SK-N-SH (cell line): ENCODE measurements at regions not wholly inside any gene's neighbourhood (a gene's known extent, or its start where the extent isn't known, plus 50 kb on each side); places are given as distances from the start of the nearest gene placed in this dataset.
"Not testable (repeated sequence)": the region's sequence is repeated elsewhere in the genome, so short reads cannot be mapped to it uniquely, and the experiment has no call there.

Experiments
- CTCF ChIA-PET: fragments of 300-600, 350-600 bp; formaldehyde crosslinking; extraction: SDS; loops from one replicate; lab custom pipeline; 2021; lab: Yijun Ruan, JAX
- POLR2A ChIA-PET: fragments of 350-600 bp; sonication (Branson Sonifier 250); formaldehyde crosslinking; extraction: SDS; loops from one replicate; lab custom pipeline; 2020; ENCODE audit warnings: antibody characterized with exemption, inconsistent platforms; lab: Yijun Ruan, JAX
- DNase-seq: peaks from one replicate; pipeline ENCODE4 v3.0.0; 2012
- H2AFZ ChIP-seq: fragments of 200-600 bp; sonication (generic); 2 replicates; pipeline ENCODE4 v1.8.1; 2016; ENCODE audit warnings: antibody characterized with exemption, mild to moderate bottlenecking, low read depth
- H3F3A ChIP-seq: fragments of 200-600 bp; sonication (generic); replicated peaks from 2 replicates; pipeline ENCODE3; 2016; ENCODE audit warnings: antibody characterized with exemption, mild to moderate bottlenecking; ENCODE audit not compliant: insufficient read depth
- H3K27ac ChIP-seq, 2 experiments: fragments of 200-500 bp in 1 of 2; fragments of 200-600 bp in 1 of 2; sonication (Bioruptor generic) in 1 of 2; sonication (generic), shearing (Covaris generic) in 1 of 2; 2 replicates each; pipeline versions ENCODE4 v1.5.1 to v1.6.1; 2014 to 2016; ENCODE audit warnings: low read depth in 2 of 2, inconsistent platforms in 1 of 2, low read length in 1 of 2, mild to moderate bottlenecking in 1 of 2, mixed read lengths in 1 of 2
- H3K27me3 ChIP-seq: fragments of 200-600 bp; sonication (generic), shearing (Covaris generic); 2 replicates; pipeline ENCODE4 v1.6.1; 2016; ENCODE audit warnings: mixed run types; ENCODE audit not compliant: insufficient read depth
- H3K36me3 ChIP-seq, 2 experiments: fragments of 200-500 bp in 1 of 2; fragments of 200-600 bp in 1 of 2; sonication (Bioruptor generic) in 1 of 2; sonication (generic) in 1 of 2; replicated peaks in 1 of 2; 2 replicates each; pipeline versions ENCODE3 to v1.5.1; 2014 to 2016; ENCODE audit warnings: low read length in 1 of 2, mild to moderate bottlenecking in 1 of 2; ENCODE audit not compliant: insufficient read depth in 2 of 2, control insufficient read depth in 1 of 2
- H3K4me1 ChIP-seq, 2 experiments: fragments of 200-500 bp in 1 of 2; fragments of 200-600 bp in 1 of 2; sonication (Bioruptor generic) in 1 of 2; sonication (generic), shearing (Covaris generic) in 1 of 2; 2 replicates each; pipeline versions ENCODE4 v1.5.1 to v1.6.1; 2014 to 2016; ENCODE audit warnings: low read depth in 1 of 2, low read length in 1 of 2, mixed run types in 1 of 2; ENCODE audit not compliant: insufficient read depth in 2 of 2, control insufficient read depth in 1 of 2
- H3K4me2 ChIP-seq: fragments of 200-600 bp; sonication (generic), shearing (Covaris generic); 2 replicates; pipeline ENCODE4 v1.6.1; 2017; ENCODE audit warnings: mixed run types
- H3K4me3 ChIP-seq, 2 experiments: fragments of 200-500 bp in 1 of 2; fragments of 200-600 bp in 1 of 2; sonication (Bioruptor generic) in 1 of 2; sonication (generic), shearing (Covaris generic) in 1 of 2; 2 replicates each; pipeline versions ENCODE4 v1.5.1 to v1.8.1; 2014 to 2016; ENCODE audit warnings: low read depth in 2 of 2, inconsistent platforms in 1 of 2, low read length in 1 of 2, mild to moderate bottlenecking in 1 of 2, mixed read lengths in 1 of 2, moderate library complexity in 1 of 2
- H3K79me2 ChIP-seq: fragments of 200-600 bp; sonication (generic); 2 replicates; pipeline ENCODE4 v1.8.1; 2017; ENCODE audit warnings: mild to moderate bottlenecking; ENCODE audit not compliant: insufficient read depth
- H3K9ac ChIP-seq: fragments of 200-600 bp; sonication (generic); 2 replicates; pipeline ENCODE4 v1.6.1; 2017; ENCODE audit warnings: mixed run types
- H3K9me2 ChIP-seq: fragments of 200-600 bp; sonication (generic); 2 replicates; pipeline ENCODE4 v1.6.1; 2017; ENCODE audit warnings: mixed run types
- H3K9me3 ChIP-seq: fragments of 200-600 bp; sonication (generic); 2 replicates; pipeline ENCODE4 v1.6.1; 2017; ENCODE audit warnings: mixed run types, mild to moderate bottlenecking, moderate library complexity
- H4K20me1 ChIP-seq: fragments of 200-600 bp; sonication (generic); 2 replicates; pipeline ENCODE4 v1.6.1; 2017; ENCODE audit warnings: mild to moderate bottlenecking, mixed run types; ENCODE audit not compliant: insufficient read depth
- ELF1 ChIP-seq: IDR thresholded peaks from 2 replicates; pipeline ENCODE4 v1.4.0; 2012
- FOSL2 ChIP-seq: IDR thresholded peaks from 2 replicates; pipeline ENCODE4 v1.4.0; 2012; ENCODE audit warnings: low read depth, mild to moderate bottlenecking, moderate library complexity, borderline replicate concordance
- FOXJ3 ChIP-seq: sonication (generic); formaldehyde crosslinking; IDR thresholded peaks from 2 replicates; pipeline ENCODE4 v1.5.1; 2020; ENCODE audit warnings: mild to moderate bottlenecking, missing genetic modification reagents
- FOXM1 ChIP-seq: IDR thresholded peaks from 2 replicates; pipeline ENCODE4 v1.4.0; 2012; ENCODE audit warnings: low read depth, mild to moderate bottlenecking
- GABPA ChIP-seq: IDR thresholded peaks from 2 replicates; pipeline ENCODE4 v1.4.0; 2012; ENCODE audit warnings: low read depth, mild to moderate bottlenecking
- JUND ChIP-seq: IDR thresholded peaks from 2 replicates; pipeline ENCODE4 v1.4.0; 2012
- MEF2A ChIP-seq: IDR thresholded peaks from 2 replicates; pipeline ENCODE4 v1.4.0; 2012; ENCODE audit warnings: low read depth, borderline replicate concordance
- MXI1 ChIP-seq: IDR thresholded peaks from 2 replicates; pipeline ENCODE4 v1.6.1; 2012; ENCODE audit warnings: mild to moderate bottlenecking, low read depth, low read length, improper control_type of control experiment
- POLR2AphosphoS5 ChIP-seq: IDR thresholded peaks from 2 replicates; pipeline ENCODE4 v1.6.1; 2012; ENCODE audit warnings: low read depth, low read length
- RAD21 ChIP-seq: IDR thresholded peaks from 2 replicates; pipeline ENCODE4 v1.6.1; 2012; ENCODE audit warnings: mild to moderate bottlenecking, low read length
- RCOR1 ChIP-seq: fragments of 150-350 bp; IDR thresholded peaks from 2 replicates; pipeline ENCODE4 v1.6.1; 2017; ENCODE audit warnings: antibody characterized with exemption, low read length
- RFX5 ChIP-seq: IDR thresholded peaks from 2 replicates; pipeline ENCODE4 v1.6.1; 2012; ENCODE audit warnings: mild to moderate bottlenecking, improper control_type of control experiment, low read length
- TAF1 ChIP-seq: IDR thresholded peaks from 2 replicates; pipeline ENCODE4 v1.6.1; 2012; ENCODE audit warnings: low read depth, mild to moderate bottlenecking, low read length, moderate library complexity, borderline replicate concordance
- TEAD4 ChIP-seq: IDR thresholded peaks from 2 replicates; pipeline ENCODE4 v1.4.0; 2012; ENCODE audit warnings: mild to moderate bottlenecking, borderline replicate concordance; ENCODE audit not compliant: insufficient read depth
- YY1 ChIP-seq: IDR thresholded peaks from 2 replicates; pipeline ENCODE4 v1.4.0; 2012; ENCODE audit warnings: low read depth, mild to moderate bottlenecking
- WGBS: methylation state at CpG from one replicate; pipeline ENCODE4 v1.1.6; 2017; ENCODE audit warnings: low lambda C conversion rate; 5-methylcytosine and 5-hydroxymethylcytosine counted together
- TF ChIP-seq, protein P1 (sequence below): IDR thresholded peaks from 2 replicates; pipeline ENCODE4; 2012
- TF ChIP-seq, protein P2 (sequence below): IDR thresholded peaks from 2 replicates; pipeline ENCODE4 v1.6.1; 2012; ENCODE audit warnings: mild to moderate bottlenecking, low read depth, low read length, moderate library complexity
- TF ChIP-seq, protein P3 (sequence below): IDR thresholded peaks from 2 replicates; pipeline ENCODE4 v1.4.0; 2012; ENCODE audit warnings: low read depth, borderline replicate concordance
- TF ChIP-seq, protein P4 (sequence below): fragments of 200-600 bp; sonication (generic); IDR thresholded peaks from 2 replicates; pipeline ENCODE4 v1.6.1; 2017; ENCODE audit warnings: antibody characterized with exemption, mild to moderate bottlenecking, moderate library complexity

DNA sequence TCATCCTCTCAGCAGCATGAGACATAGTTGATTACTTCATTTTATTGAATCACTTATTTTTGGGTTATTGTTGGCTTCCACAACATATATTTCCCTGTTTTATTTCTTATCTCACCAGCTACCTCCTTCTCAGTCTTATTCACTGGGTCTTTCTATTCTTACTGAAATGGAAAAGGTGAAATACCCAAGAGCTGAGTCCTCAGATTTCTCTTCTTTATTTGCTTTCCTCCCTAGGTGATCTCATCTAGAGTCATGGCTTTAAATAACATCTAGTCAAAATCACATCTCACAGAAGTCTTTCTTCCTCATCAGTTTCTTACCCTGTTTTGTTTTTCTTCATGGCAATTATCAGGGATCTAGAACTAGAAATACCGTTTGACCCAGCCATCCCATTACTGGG lies 105.0 kb upstream of the RBBP8 start:
- H4K20me1 ChIP-seq = no peaks in the 10 kb centered on the region
- no peak overlapping the region for H2AFZ ChIP-seq
- no peaks in the 10 kb centered on the region for H3K9me3 ChIP-seq
- no peaks in the 10 kb centered on the region for H3K9me2 ChIP-seq
- H3K9ac ChIP-seq = no peak overlapping the region
- 5% methylated on average over 1 of the region's 1 CpG for WGBS
- ChIA-PET POLR2A (no interaction called here), CTCF (interaction anchor here (1.0 to 1.7 kb wide), 2 partner anchors 15 to 29 kb away, joined by 3 to 6 read pairs; no protein-coding TSS in a partner anchor)
- no peaks in the 10 kb centered on the region for H3K27me3 ChIP-seq
- no peak overlapping the region for H3K4me2 ChIP-seq
- H3K4me3 ChIP-seq = no peak overlapping the region
- peaks cover 8% of the 10 kb centered on the region for H3F3A ChIP-seq
- no peaks in the 10 kb centered on the region for H3K79me2 ChIP-seq
- H3K27ac ChIP-seq = peak overlapping the region in 1 of 2 experiments; percentile 64; a peak in 2 of 4 replicates
- DNase-seq = no peak
- no peaks in the 10 kb centered on the region for H3K4me1 ChIP-seq
- no peak for TF ChIP-seq FOXM1
- no peak for TF ChIP-seq GABPA
- TF ChIP-seq FOXJ3 (CRISPR knock-in tag) = no peak
- no peak for TF ChIP-seq RCOR1
- TF ChIP-seq MEF2A = no peak
- TF ChIP-seq, protein P1, sequence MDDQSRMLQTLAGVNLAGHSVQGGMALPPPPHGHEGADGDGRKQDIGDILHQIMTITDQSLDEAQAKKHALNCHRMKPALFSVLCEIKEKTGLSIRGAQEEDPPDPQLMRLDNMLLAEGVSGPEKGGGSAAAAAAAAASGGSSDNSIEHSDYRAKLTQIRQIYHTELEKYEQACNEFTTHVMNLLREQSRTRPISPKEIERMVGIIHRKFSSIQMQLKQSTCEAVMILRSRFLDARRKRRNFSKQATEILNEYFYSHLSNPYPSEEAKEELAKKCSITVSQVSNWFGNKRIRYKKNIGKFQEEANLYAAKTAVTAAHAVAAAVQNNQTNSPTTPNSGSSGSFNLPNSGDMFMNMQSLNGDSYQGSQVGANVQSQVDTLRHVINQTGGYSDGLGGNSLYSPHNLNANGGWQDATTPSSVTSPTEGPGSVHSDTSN = no peak
- no peak for TF ChIP-seq RAD21
- TF ChIP-seq, protein P2, sequence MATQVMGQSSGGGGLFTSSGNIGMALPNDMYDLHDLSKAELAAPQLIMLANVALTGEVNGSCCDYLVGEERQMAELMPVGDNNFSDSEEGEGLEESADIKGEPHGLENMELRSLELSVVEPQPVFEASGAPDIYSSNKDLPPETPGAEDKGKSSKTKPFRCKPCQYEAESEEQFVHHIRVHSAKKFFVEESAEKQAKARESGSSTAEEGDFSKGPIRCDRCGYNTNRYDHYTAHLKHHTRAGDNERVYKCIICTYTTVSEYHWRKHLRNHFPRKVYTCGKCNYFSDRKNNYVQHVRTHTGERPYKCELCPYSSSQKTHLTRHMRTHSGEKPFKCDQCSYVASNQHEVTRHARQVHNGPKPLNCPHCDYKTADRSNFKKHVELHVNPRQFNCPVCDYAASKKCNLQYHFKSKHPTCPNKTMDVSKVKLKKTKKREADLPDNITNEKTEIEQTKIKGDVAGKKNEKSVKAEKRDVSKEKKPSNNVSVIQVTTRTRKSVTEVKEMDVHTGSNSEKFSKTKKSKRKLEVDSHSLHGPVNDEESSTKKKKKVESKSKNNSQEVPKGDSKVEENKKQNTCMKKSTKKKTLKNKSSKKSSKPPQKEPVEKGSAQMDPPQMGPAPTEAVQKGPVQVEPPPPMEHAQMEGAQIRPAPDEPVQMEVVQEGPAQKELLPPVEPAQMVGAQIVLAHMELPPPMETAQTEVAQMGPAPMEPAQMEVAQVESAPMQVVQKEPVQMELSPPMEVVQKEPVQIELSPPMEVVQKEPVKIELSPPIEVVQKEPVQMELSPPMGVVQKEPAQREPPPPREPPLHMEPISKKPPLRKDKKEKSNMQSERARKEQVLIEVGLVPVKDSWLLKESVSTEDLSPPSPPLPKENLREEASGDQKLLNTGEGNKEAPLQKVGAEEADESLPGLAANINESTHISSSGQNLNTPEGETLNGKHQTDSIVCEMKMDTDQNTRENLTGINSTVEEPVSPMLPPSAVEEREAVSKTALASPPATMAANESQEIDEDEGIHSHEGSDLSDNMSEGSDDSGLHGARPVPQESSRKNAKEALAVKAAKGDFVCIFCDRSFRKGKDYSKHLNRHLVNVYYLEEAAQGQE = no peak
- TF ChIP-seq JUND = no peak
- no peak for TF ChIP-seq YY1
- no peak for TF ChIP-seq TEAD4
- TF ChIP-seq, protein P3, sequence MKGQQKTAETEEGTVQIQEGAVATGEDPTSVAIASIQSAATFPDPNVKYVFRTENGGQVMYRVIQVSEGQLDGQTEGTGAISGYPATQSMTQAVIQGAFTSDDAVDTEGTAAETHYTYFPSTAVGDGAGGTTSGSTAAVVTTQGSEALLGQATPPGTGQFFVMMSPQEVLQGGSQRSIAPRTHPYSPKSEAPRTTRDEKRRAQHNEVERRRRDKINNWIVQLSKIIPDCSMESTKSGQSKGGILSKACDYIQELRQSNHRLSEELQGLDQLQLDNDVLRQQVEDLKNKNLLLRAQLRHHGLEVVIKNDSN = no peak
- TF ChIP-seq, protein P4, sequence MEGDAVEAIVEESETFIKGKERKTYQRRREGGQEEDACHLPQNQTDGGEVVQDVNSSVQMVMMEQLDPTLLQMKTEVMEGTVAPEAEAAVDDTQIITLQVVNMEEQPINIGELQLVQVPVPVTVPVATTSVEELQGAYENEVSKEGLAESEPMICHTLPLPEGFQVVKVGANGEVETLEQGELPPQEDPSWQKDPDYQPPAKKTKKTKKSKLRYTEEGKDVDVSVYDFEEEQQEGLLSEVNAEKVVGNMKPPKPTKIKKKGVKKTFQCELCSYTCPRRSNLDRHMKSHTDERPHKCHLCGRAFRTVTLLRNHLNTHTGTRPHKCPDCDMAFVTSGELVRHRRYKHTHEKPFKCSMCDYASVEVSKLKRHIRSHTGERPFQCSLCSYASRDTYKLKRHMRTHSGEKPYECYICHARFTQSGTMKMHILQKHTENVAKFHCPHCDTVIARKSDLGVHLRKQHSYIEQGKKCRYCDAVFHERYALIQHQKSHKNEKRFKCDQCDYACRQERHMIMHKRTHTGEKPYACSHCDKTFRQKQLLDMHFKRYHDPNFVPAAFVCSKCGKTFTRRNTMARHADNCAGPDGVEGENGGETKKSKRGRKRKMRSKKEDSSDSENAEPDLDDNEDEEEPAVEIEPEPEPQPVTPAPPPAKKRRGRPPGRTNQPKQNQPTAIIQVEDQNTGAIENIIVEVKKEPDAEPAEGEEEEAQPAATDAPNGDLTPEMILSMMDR = no peak
- no peak for TF ChIP-seq MXI1
- TF ChIP-seq FOSL2 = no peak
- TF ChIP-seq POLR2AphosphoS5 = no peak
- no peak for TF ChIP-seq TAF1
- TF ChIP-seq ELF1 = no peak
- TF ChIP-seq RFX5 = no peak
- no peaks in the 10 kb centered on the region for H3K36me3 ChIP-seq

GRCh38 chr18:22828583-22828982 lies 104.5 kb upstream of the RBBP8 start:
- H4K20me1 ChIP-seq, H3K9me3 ChIP-seq, H3F3A ChIP-seq, H3K27me3 ChIP-seq, H3K79me2 ChIP-seq, H3K9ac ChIP-seq, H2AFZ ChIP-seq, H3K36me3 ChIP-seq, POLR2A ChIA-PET, H3K4me3 ChIP-seq, H3K4me2 ChIP-seq, H3K9me2 ChIP-seq, DNase-seq, H3K4me1 ChIP-seq: not testable (repeated sequence)
- H3K27ac ChIP-seq = peak overlapping the region in 1 of 2 experiments; percentile 64; a peak in 2 of 4 replicates
- CTCF ChIA-PET = interaction anchor here (1.7 kb wide), 1 partner anchor 15 kb away, joined by 6 read pairs; no protein-coding TSS in a partner anchor
- 29% methylated on average over 6 of the region's 6 CpGs for WGBS
